Adrenal gland (tissue), 5 donors: ENCODE measurements at regions not wholly inside any gene's neighbourhood (a gene's known extent, or its start where the extent isn't known, plus 50 kb on each side); places are given as distances from the start of the nearest gene placed in this dataset.

ENCODE experiments used
- POLR2A ChIP-seq, 2 donors: fragments of 450-650 bp; IDR thresholded peaks; one replicate each; pipeline ENCODE4 v1.6.1; 2017; ENCODE audit warnings: antibody characterized with exemption in 2 of 2, mild to moderate bottlenecking in 2 of 2, moderate library complexity in 1 of 2
- TF ChIP-seq, protein P1 (sequence below), 6 experiments: fragments of 450-650 bp in 4 of 6; fragments of 200-600 bp in 2 of 6; sonication (generic) in 1 of 6; IDR thresholded peaks; 1 replicate in 5 of 6; 2 replicates in 1 of 6; pipeline versions ENCODE4 v1.5.1 to v1.8.0; 2016 to 2021; ENCODE audit warnings: antibody characterized with exemption in 6 of 6, mild to moderate bottlenecking in 2 of 6, moderate library complexity in 1 of 6
- donor health status: DM: no; HTN: no; CAD: no.

- TF ChIP-seq POLR2A (IDR thresholded peaks at IDR 0.05): no peak
- TF ChIP-seq, protein P1, sequence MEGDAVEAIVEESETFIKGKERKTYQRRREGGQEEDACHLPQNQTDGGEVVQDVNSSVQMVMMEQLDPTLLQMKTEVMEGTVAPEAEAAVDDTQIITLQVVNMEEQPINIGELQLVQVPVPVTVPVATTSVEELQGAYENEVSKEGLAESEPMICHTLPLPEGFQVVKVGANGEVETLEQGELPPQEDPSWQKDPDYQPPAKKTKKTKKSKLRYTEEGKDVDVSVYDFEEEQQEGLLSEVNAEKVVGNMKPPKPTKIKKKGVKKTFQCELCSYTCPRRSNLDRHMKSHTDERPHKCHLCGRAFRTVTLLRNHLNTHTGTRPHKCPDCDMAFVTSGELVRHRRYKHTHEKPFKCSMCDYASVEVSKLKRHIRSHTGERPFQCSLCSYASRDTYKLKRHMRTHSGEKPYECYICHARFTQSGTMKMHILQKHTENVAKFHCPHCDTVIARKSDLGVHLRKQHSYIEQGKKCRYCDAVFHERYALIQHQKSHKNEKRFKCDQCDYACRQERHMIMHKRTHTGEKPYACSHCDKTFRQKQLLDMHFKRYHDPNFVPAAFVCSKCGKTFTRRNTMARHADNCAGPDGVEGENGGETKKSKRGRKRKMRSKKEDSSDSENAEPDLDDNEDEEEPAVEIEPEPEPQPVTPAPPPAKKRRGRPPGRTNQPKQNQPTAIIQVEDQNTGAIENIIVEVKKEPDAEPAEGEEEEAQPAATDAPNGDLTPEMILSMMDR (IDR thresholded peaks at IDR 0.05): no peak
These were observed 149.8 kb downstream of the OSR1 start for GRCh38 chr2:19208479-19209199.
